ENCODE measurements at regions not wholly inside any gene's neighbourhood (a gene's known extent, or its start where the extent isn't known, plus 50 kb on each side); places are given as distances from the start of the nearest gene placed in this dataset.

DNA sequence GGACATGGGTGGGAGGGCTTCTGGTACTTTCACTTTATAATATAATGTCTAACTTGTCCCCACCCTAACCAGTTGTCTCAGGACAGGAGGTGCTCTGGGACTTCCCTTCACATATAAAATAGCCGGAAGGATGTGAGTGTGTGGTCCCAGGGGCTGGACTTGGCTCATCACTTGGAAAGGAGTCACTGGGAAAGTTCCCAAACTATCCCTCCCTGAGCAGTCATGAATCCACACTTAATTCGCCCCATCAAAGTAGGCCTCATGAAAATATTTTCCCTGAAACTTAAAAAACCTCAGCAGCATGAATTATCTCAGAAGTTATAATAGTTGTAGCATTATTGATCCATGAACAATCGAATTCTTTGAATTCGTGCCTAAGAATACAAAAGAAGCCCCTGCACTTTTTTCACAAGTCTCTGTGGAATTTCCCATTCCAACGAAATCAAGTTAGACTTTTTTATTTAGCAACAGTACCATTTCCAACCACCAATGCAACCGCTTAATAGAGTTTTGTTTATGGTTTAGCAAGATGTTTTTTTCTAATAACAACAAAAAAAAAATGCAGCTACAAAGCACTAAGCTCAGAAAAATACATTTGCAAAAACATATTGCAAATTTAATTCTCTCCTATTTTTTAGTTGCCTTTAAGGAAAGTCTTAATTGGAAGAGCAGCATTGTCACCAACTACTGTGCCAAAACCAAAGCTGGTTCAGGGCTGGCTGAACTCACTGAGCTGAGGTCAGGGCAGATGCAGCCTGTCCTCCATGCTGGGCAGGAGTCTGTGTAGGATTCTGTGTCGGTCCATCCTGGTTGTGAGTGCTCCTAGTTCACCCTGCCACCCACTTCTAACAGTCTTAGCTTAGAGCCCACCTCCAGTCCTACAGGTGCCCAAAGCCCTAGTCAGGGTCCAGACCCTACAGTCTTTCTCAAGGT, 68.8 kb upstream of the SPTBN1 start:
- TF ChIP-seq, protein P1, sequence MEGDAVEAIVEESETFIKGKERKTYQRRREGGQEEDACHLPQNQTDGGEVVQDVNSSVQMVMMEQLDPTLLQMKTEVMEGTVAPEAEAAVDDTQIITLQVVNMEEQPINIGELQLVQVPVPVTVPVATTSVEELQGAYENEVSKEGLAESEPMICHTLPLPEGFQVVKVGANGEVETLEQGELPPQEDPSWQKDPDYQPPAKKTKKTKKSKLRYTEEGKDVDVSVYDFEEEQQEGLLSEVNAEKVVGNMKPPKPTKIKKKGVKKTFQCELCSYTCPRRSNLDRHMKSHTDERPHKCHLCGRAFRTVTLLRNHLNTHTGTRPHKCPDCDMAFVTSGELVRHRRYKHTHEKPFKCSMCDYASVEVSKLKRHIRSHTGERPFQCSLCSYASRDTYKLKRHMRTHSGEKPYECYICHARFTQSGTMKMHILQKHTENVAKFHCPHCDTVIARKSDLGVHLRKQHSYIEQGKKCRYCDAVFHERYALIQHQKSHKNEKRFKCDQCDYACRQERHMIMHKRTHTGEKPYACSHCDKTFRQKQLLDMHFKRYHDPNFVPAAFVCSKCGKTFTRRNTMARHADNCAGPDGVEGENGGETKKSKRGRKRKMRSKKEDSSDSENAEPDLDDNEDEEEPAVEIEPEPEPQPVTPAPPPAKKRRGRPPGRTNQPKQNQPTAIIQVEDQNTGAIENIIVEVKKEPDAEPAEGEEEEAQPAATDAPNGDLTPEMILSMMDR (IDR thresholded peaks at IDR 0.05 in 8 of 11, conservative IDR thresholded peaks at IDR 0.05 in 3 of 11): no peak
- TF ChIP-seq POLR2A (IDR thresholded peaks at IDR 0.05) (no peak), POLR2AphosphoS5 (IDR thresholded peaks at IDR 0.05) (peak in 1 of 3 donors; percentile 77)

All from spleen (tissue), 7 donors.